ENCODE measurements at regions not wholly inside any gene's neighbourhood (a gene's known extent, or its start where the extent isn't known, plus 50 kb on each side); places are given as distances from the start of the nearest gene placed in this dataset.

GRCh38 chr3:168589376-168589775 lies 493.7 kb upstream of the GOLIM4 start (continued):
- TF ChIP-seq ZBTB40 (IDR thresholded peaks at IDR 0.05) (no peak), ZBTB40 (CRISPR knock-in tag; IDR thresholded peaks at IDR 0.05) (no peak), SOX13 (IDR thresholded peaks at IDR 0.05) (no peak), SOX13 (CRISPR knock-in tag; conservative IDR thresholded peaks at IDR 0.05 in 1 of 2, IDR thresholded peaks at IDR 0.05 in 1 of 2) (no peak), ZBTB38 (CRISPR knock-in tag; IDR thresholded peaks at IDR 0.05) (no peak)

- no peak overlapping the region for H2AFZ ChIP-seq (ENCODE audit: low read length)
- no peak overlapping the region for H3K27ac ChIP-seq (ENCODE audit: extremely low read length, insufficient read depth, low read length)
- ChIA-PET CTCF (ENCODE audit: low intra/inter-chr PET ratio, low total read pairs) (no interaction called here), POLR2A (no interaction called here)
- no peaks in the 10 kb centered on the region for H3K27me3 ChIP-seq (ENCODE audit: control insufficient read depth in 1 of 2, insufficient read depth in 2 of 2, low read length in 2 of 2)
- H3K4me2 ChIP-seq (ENCODE audit: low read depth, low read length), result no peak overlapping the region
- no peaks in the 10 kb centered on the region for H3K79me2 ChIP-seq (ENCODE audit: insufficient read depth, low read length)
- no peak for DNase-seq (ENCODE audit: low spot score)
- no peak for FAIRE-seq
- no TSS peak for BruUV-seq (replicated peaks)
- no peak for TF ChIP-seq BCLAF1 (IDR thresholded peaks at IDR 0.05)
- TF ChIP-seq ZNF354B (CRISPR knock-in tag; IDR thresholded peaks at IDR 0.05), result no peak
- TF ChIP-seq ZNF317 (CRISPR knock-in tag; IDR thresholded peaks at IDR 0.05), result no peak
- no peak for TF ChIP-seq SIN3B (IDR thresholded peaks at IDR 0.05; ENCODE audit: low read length)
- TF ChIP-seq ZNF276 (CRISPR knock-in tag; IDR thresholded peaks at IDR 0.05; ENCODE audit: low read depth), result no peak
- intact Hi-C loops (cut with micrococcal nuclease; ENCODE audit: unreplicated experiment), result no loop called here
- no peaks in the 10 kb centered on the region for H3K36me3 ChIP-seq (replicated peaks in 1 of 2; ENCODE audit: control insufficient read depth in 1 of 2, insufficient read depth in 2 of 2, low read length in 2 of 2)
- no peaks in the 10 kb centered on the region for H3K4me1 ChIP-seq (ENCODE audit: insufficient read depth, low read length)
- H3K4me3 ChIP-seq (replicated peaks in 1 of 3; ENCODE audit: insufficient read depth in 1 of 3, low read depth in 2 of 3, low read length in 3 of 3), result no peak overlapping the region
- H4K20me1 ChIP-seq (ENCODE audit: insufficient read depth, low read length), result no peaks in the 10 kb centered on the region
- H3K9ac ChIP-seq (ENCODE audit: insufficient read depth, low read depth, low read length), result no peak overlapping the region
- no peaks in the 10 kb centered on the region for H3K9me3 ChIP-seq (ENCODE audit: low read length)
- ATAC-seq, result no peak
- in situ Hi-C loops (cut with HindIII; ENCODE audit: extremely low pct_ligation_motif_present, low pct_unique_long_range_greater_than_20kb), result no loop called here
Observed at GRCh38 chr3:168585544-168585943, 489.8 kb upstream of the GOLIM4 start.
